ENCODE measurements at regions not wholly inside any gene's neighbourhood (a gene's known extent, or its start where the extent isn't known, plus 50 kb on each side); places are given as distances from the start of the nearest gene placed in this dataset.

DNA sequence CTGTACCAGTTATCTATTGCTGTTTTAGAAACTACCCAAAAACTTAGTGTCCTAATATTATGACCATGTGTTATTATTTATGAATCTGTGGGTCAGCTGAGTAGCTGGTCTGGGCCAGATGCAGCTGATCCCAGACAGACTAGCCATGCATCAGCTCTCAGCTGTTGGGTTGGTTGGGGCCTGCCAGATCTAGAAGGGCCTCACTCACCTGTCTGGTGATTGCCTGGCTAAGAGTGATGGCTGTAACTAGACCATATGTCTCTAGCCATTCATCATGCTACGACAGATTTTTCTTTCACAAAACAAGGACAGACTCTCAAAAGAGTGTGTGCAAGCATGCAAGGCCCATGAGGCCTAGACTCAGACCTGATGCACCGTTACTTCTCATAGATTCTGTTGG is 403.2 kb downstream of the SAMD5 start (continued):
- TF ChIP-seq, protein P1, sequence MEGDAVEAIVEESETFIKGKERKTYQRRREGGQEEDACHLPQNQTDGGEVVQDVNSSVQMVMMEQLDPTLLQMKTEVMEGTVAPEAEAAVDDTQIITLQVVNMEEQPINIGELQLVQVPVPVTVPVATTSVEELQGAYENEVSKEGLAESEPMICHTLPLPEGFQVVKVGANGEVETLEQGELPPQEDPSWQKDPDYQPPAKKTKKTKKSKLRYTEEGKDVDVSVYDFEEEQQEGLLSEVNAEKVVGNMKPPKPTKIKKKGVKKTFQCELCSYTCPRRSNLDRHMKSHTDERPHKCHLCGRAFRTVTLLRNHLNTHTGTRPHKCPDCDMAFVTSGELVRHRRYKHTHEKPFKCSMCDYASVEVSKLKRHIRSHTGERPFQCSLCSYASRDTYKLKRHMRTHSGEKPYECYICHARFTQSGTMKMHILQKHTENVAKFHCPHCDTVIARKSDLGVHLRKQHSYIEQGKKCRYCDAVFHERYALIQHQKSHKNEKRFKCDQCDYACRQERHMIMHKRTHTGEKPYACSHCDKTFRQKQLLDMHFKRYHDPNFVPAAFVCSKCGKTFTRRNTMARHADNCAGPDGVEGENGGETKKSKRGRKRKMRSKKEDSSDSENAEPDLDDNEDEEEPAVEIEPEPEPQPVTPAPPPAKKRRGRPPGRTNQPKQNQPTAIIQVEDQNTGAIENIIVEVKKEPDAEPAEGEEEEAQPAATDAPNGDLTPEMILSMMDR (IDR thresholded peaks at IDR 0.05 in 2 of 3, conservative IDR thresholded peaks at IDR 0.05 in 1 of 3; ENCODE audit: borderline replicate concordance in 1 of 3, insufficient read depth in 1 of 3, low read depth in 2 of 3, low read length in 2 of 3) = no peak
- TF ChIP-seq, protein P2, sequence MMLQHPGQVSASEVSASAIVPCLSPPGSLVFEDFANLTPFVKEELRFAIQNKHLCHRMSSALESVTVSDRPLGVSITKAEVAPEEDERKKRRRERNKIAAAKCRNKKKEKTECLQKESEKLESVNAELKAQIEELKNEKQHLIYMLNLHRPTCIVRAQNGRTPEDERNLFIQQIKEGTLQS (IDR thresholded peaks at IDR 0.05) = no peak

DNA sequence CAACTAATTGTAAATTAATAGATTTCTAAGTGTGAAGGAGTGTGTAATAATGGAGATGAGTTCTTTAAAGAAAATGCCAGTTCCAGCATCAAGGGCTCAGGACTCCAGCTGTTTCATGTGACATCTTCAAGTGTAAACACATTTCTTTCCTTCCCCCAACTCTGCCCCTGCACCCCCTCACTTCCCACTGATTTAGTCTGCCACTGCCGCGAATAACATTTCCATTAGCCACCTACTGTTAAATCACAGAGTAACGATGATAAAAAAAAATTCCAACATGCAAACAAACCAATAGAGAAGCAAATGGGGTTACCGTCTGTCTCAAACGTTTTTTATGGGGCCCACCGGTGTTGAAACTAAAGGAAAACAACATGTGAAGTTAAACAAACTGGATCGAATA is 414.3 kb downstream of the SAMD5 start:
- ATAC-seq (no peak), DNase-seq (ENCODE audit: low read depth, low spot score) (no peak)
- no peak overlapping the region for H3K27ac ChIP-seq (ENCODE audit: low read depth, low read length)
- ChIA-PET POLR2A (no interaction called here), CTCF (no interaction called here), RAD21 (ENCODE audit: low non-redundant PET in 1 of 2, low total read pairs in 2 of 2, uncharacterized antibody in 2 of 2, unreplicated experiment in 2 of 2) (no interaction called here)
- no peak overlapping the region for H2AFZ ChIP-seq (ENCODE audit: low read depth, low read length, poor library complexity, severe bottlenecking)
- no peaks in the 10 kb centered on the region for H3K4me1 ChIP-seq (ENCODE audit: control insufficient read depth in 1 of 2, insufficient read depth in 2 of 2, low read length in 2 of 2)
- H3K79me2 ChIP-seq (ENCODE audit: insufficient read depth, low read length) = no peaks in the 10 kb centered on the region
- intact Hi-C loops (cut with micrococcal nuclease) = no loop called here
- no TSS peak for BruUV-seq (replicated peaks)
- no peaks in the 10 kb centered on the region for H3K9me3 ChIP-seq (ENCODE audit: control insufficient read depth in 1 of 2, insufficient read depth in 1 of 2, low read depth in 1 of 2, low read length in 2 of 2)
- no peaks in the 10 kb centered on the region for H3K9me2 ChIP-seq (ENCODE audit: insufficient read depth)
- TF ChIP-seq ZFX (IDR thresholded peaks at IDR 0.05) = no peak
- TF ChIP-seq, protein P2 (IDR thresholded peaks at IDR 0.05) = no peak
- TF ChIP-seq POLR2A (IDR thresholded peaks at IDR 0.05; ENCODE audit: borderline replicate concordance, extremely low read depth, insufficient read depth, insufficient read length) = no peak
- no peak for TF ChIP-seq SIN3A (IDR thresholded peaks at IDR 0.05; ENCODE audit: low read depth)
- no peak for TF ChIP-seq POLR2AphosphoS5 (IDR thresholded peaks at IDR 0.05; ENCODE audit: low read depth, low read length)
- TF ChIP-seq TCF7L2 (IDR thresholded peaks at IDR 0.05; ENCODE audit: borderline replicate concordance, extremely low read depth, insufficient read depth, insufficient read length) = no peak
- TF ChIP-seq JUND (IDR thresholded peaks at IDR 0.05) = no peak
- no peak for TF ChIP-seq ELF1 (IDR thresholded peaks at IDR 0.05; ENCODE audit: borderline replicate concordance, low read depth)
- no peak for TF ChIP-seq SP1 (IDR thresholded peaks at IDR 0.05; ENCODE audit: low read depth)
- TF ChIP-seq, protein P3, sequence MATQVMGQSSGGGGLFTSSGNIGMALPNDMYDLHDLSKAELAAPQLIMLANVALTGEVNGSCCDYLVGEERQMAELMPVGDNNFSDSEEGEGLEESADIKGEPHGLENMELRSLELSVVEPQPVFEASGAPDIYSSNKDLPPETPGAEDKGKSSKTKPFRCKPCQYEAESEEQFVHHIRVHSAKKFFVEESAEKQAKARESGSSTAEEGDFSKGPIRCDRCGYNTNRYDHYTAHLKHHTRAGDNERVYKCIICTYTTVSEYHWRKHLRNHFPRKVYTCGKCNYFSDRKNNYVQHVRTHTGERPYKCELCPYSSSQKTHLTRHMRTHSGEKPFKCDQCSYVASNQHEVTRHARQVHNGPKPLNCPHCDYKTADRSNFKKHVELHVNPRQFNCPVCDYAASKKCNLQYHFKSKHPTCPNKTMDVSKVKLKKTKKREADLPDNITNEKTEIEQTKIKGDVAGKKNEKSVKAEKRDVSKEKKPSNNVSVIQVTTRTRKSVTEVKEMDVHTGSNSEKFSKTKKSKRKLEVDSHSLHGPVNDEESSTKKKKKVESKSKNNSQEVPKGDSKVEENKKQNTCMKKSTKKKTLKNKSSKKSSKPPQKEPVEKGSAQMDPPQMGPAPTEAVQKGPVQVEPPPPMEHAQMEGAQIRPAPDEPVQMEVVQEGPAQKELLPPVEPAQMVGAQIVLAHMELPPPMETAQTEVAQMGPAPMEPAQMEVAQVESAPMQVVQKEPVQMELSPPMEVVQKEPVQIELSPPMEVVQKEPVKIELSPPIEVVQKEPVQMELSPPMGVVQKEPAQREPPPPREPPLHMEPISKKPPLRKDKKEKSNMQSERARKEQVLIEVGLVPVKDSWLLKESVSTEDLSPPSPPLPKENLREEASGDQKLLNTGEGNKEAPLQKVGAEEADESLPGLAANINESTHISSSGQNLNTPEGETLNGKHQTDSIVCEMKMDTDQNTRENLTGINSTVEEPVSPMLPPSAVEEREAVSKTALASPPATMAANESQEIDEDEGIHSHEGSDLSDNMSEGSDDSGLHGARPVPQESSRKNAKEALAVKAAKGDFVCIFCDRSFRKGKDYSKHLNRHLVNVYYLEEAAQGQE (IDR thresholded peaks at IDR 0.05; ENCODE audit: low read depth) = no peak
- no peak for TF ChIP-seq EGR1 (IDR thresholded peaks at IDR 0.05; ENCODE audit: low read depth)
- TF ChIP-seq, protein P4, sequence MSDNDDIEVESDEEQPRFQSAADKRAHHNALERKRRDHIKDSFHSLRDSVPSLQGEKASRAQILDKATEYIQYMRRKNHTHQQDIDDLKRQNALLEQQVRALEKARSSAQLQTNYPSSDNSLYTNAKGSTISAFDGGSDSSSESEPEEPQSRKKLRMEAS (IDR thresholded peaks at IDR 0.05) = no peak
- TF ChIP-seq, protein P5, sequence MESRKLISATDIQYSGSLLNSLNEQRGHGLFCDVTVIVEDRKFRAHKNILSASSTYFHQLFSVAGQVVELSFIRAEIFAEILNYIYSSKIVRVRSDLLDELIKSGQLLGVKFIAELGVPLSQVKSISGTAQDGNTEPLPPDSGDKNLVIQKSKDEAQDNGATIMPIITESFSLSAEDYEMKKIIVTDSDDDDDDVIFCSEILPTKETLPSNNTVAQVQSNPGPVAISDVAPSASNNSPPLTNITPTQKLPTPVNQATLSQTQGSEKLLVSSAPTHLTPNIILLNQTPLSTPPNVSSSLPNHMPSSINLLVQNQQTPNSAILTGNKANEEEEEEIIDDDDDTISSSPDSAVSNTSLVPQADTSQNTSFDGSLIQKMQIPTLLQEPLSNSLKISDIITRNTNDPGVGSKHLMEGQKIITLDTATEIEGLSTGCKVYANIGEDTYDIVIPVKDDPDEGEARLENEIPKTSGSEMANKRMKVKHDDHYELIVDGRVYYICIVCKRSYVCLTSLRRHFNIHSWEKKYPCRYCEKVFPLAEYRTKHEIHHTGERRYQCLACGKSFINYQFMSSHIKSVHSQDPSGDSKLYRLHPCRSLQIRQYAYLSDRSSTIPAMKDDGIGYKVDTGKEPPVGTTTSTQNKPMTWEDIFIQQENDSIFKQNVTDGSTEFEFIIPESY (IDR thresholded peaks at IDR 0.05; ENCODE audit: extremely low read depth, insufficient replicate concordance, low read length) = no peak
- no peak for TF ChIP-seq RAD21 (IDR thresholded peaks at IDR 0.05; ENCODE audit: low read depth)
- TF ChIP-seq CEBPB (IDR thresholded peaks at IDR 0.05; ENCODE audit: low read depth) = no peak
- no peak overlapping the region for H3K9ac ChIP-seq (ENCODE audit: low read length)
- no peak overlapping the region for H3K4me2 ChIP-seq (ENCODE audit: low read length)
- H3K4me3 ChIP-seq (replicated peaks in 1 of 2; ENCODE audit: low read depth in 1 of 2, low read length in 2 of 2) = no peak overlapping the region
- no peaks in the 10 kb centered on the region for H4K20me1 ChIP-seq (ENCODE audit: insufficient read depth)
- H3K36me3 ChIP-seq (ENCODE audit: control insufficient read depth in 1 of 2, insufficient read depth in 2 of 2, low read length in 2 of 2) = no peaks in the 10 kb centered on the region
- no peaks in the 10 kb centered on the region for H3K27me3 ChIP-seq (ENCODE audit: insufficient read depth, low read length)
